Muscle of back (tissue), 3 donors: ENCODE measurements at regions not wholly inside any gene's neighbourhood (a gene's known extent, or its start where the extent isn't known, plus 50 kb on each side); places are given as distances from the start of the nearest gene placed in this dataset.
A peak's percentile ranks its signal among the peaks of the same experiment; 100 is the strongest.
"Not testable (repeated sequence)": the region's sequence is repeated elsewhere in the genome, so short reads cannot be mapped to it uniquely, and the experiment has no call there.

Source experiments
- DNase-seq, 3 donors: peaks; one replicate each; pipeline versions ENCODE4 v3.0.0 to v3.0.0-alpha.2; 2013

GRCh38 chr20:30164389-30164788 lies 1093.1 kb upstream of the DEFB115 start:
- not testable (repeated sequence) for DNase-seq

- DNase-seq, result no peak
These were observed 1089.9 kb upstream of the DEFB115 start for GRCh38 chr20:30167540-30167939.

GRCh38 chr20:30168025-30168799 lies 1089.3 kb upstream of the DEFB115 start:
- DNase-seq, result no peak

- DNase-seq, result no peak
These were observed 1088.7 kb upstream of the DEFB115 start for GRCh38 chr20:30168800-30169138.

- no peak for DNase-seq
These were observed 1081.8 kb upstream of the DEFB115 start for GRCh38 chr20:30175681-30176080.

- DNase-seq, result not testable (repeated sequence)
These were observed 1074.3 kb upstream of the DEFB115 start for GRCh38 chr20:30183124-30183523.

GRCh38 chr20:30191785-30192184 lies 1065.7 kb upstream of the DEFB115 start:
- DNase-seq, result not testable (repeated sequence)

- DNase-seq, result not testable (repeated sequence)
These were observed 1023.0 kb upstream of the DEFB115 start for GRCh38 chr20:30234477-30234876.

- not testable (repeated sequence) for DNase-seq
These were observed 982.4 kb upstream of the DEFB115 start for GRCh38 chr20:30275073-30275472.

- DNase-seq, result no peak
These were observed 975.8 kb upstream of the DEFB115 start for GRCh38 chr20:30281584-30282197.

- DNase-seq, result peak in 2 of 3 donors; percentile 12 to 23
These were observed 973.8 kb upstream of the DEFB115 start for GRCh38 chr20:30283476-30284280.

- no peak for DNase-seq
These were observed 973.1 kb upstream of the DEFB115 start for GRCh38 chr20:30284281-30284905.

- no peak for DNase-seq
These were observed 971.8 kb upstream of the DEFB115 start for GRCh38 chr20:30285677-30286076.

- DNase-seq, result no peak
These were observed 971.3 kb upstream of the DEFB115 start for GRCh38 chr20:30286157-30286556.

- not testable (repeated sequence) for DNase-seq
These were observed 970.0 kb upstream of the DEFB115 start for GRCh38 chr20:30287459-30287858.

- DNase-seq, result no peak
These were observed 969.1 kb upstream of the DEFB115 start for GRCh38 chr20:30288346-30288745.

- DNase-seq, result peak in 1 of 3 donors; percentile 7
These were observed 968.4 kb upstream of the DEFB115 start for GRCh38 chr20:30289049-30289448.

GRCh38 chr20:30289711-30290141 lies 967.7 kb upstream of the DEFB115 start:
- peak in 1 of 3 donors; percentile 12 for DNase-seq

- DNase-seq, result peak in 1 of 3 donors; percentile 12
These were observed 967.0 kb upstream of the DEFB115 start for GRCh38 chr20:30290361-30291063.

GRCh38 chr20:30291064-30291379 lies 966.4 kb upstream of the DEFB115 start:
- not testable (repeated sequence) for DNase-seq

- DNase-seq, result not testable (repeated sequence)
These were observed 965.8 kb upstream of the DEFB115 start for GRCh38 chr20:30291686-30292085.

GRCh38 chr20:30295396-30295795 lies 962.1 kb upstream of the DEFB115 start:
- DNase-seq, result not testable (repeated sequence)
